Adrenal gland (tissue), 9 donors: ENCODE measurements at regions not wholly inside any gene's neighbourhood (a gene's known extent, or its start where the extent isn't known, plus 50 kb on each side); places are given as distances from the start of the nearest gene placed in this dataset.

ENCODE experiments used
- DNase-seq, 7 donors: peaks; one replicate each; pipeline ENCODE4 v3.0.0-alpha.2; 2019 to 2020
- H3K27ac ChIP-seq, 5 donors: fragments of 200-600 bp; sonication (generic) in 4 of 5; 1 replicate in 3 of 5; 2 replicates in 2 of 5; pipeline versions ENCODE4 v1.5.1 to v1.8.0; 2016 to 2020; ENCODE audit warnings: mild to moderate bottlenecking in 1 of 5
- H3K27me3 ChIP-seq: fragments of 200-600 bp; 2 replicates; pipeline ENCODE4 v1.8.0; 2021
- H3K36me3 ChIP-seq, 2 donors: fragments of 200-600 bp; replicated peaks in 1 of 2; 1 replicate in 1 of 2; 2 replicates in 1 of 2; pipeline versions ENCODE4 v1.5.1 to v1.8.0; 2018 to 2022
- H3K4me1 ChIP-seq, 2 donors: fragments of 200-600 bp; replicated peaks in 1 of 2; 1 replicate in 1 of 2; 2 replicates in 1 of 2; pipeline versions ENCODE4 v1.5.1 to v1.8.0; 2018 to 2021
- H3K4me3 ChIP-seq, 4 donors: fragments of 200-600 bp; sonication (generic) in 3 of 4; one replicate each; pipeline ENCODE4 v1.5.1; 2016 to 2018
- H3K9me3 ChIP-seq, 3 donors: fragments of 200-600 bp; sonication (generic) in 1 of 3; replicated peaks in 1 of 3; 1 replicate in 2 of 3; 2 replicates in 1 of 3; pipeline versions ENCODE4 v1.5.1 to v1.8.0; 2016 to 2021
- CTCF ChIP-seq, 6 experiments: fragments of 450-650 bp in 4 of 6; fragments of 200-600 bp in 2 of 6; sonication (generic) in 1 of 6; IDR thresholded peaks; 1 replicate in 5 of 6; 2 replicates in 1 of 6; pipeline versions ENCODE4 v1.5.1 to v1.8.0; 2016 to 2021; ENCODE audit warnings: antibody characterized with exemption in 6 of 6, mild to moderate bottlenecking in 2 of 6, moderate library complexity in 1 of 6
- POLR2A ChIP-seq, 2 donors: fragments of 450-650 bp; IDR thresholded peaks; one replicate each; pipeline ENCODE4 v1.6.1; 2017; ENCODE audit warnings: antibody characterized with exemption in 2 of 2, mild to moderate bottlenecking in 2 of 2, moderate library complexity in 1 of 2
- WGBS, 4 donors: extraction: QIAGEN DNeasy Blood & Tissue Kit in 2 of 4; methylation state at CpG; one replicate each; pipeline versions ENCODE4 v1.1.5 to v1.1.7; 2013 to 2017; 5-methylcytosine and 5-hydroxymethylcytosine counted together
- intact Hi-C, 2 donors: fragments of 100-400 bp; cut with DNase I; formaldehyde crosslinking; loops; one replicate each; pipeline versions ENCODE4 v1.14.1 to v1.15.0; 2022 to 2023
- donor health status: healthy with polysubstance abuse.
- donor health status: Bipolar disorder and iron deficiency.
- donor health status: DM: yes; HTN: yes; CAD: no.
- donor health status: DM: no; HTN: no; CAD: no.
- donor health status: DM: no; HTN: no; CAD: no.

- DNase-seq: no peak
- no peak overlapping the region for H3K4me3 ChIP-seq
- WGBS, 4 donors: 77 to 82% (median 79%) methylated on average over 3 of the region's 3 CpGs
- no peak overlapping the region for H3K27ac ChIP-seq
- TF ChIP-seq POLR2A (IDR thresholded peaks at IDR 0.05) (no peak), CTCF (IDR thresholded peaks at IDR 0.05) (no peak)
- H3K36me3 ChIP-seq: no peaks in the 10 kb centered on the region
- H3K27me3 ChIP-seq: no peaks in the 10 kb centered on the region
- intact Hi-C loops: no loop called here
- H3K4me1 ChIP-seq: no peaks in the 10 kb centered on the region
- H3K9me3 ChIP-seq: peaks cover 0 to 4% (median 0%) of the 10 kb centered on the region in 3 donors
Measured at GRCh38 chr7:157061979-157062378, 51.5 kb upstream of the MNX1 start.

GRCh38 chr7:157065046-157065445, 54.6 kb upstream of the MNX1 start:
- H3K4me1 ChIP-seq: no peaks in the 10 kb centered on the region
- WGBS, 4 donors: 64 to 85% (median 79%) methylated on average over 7 of the region's 7 CpGs

GRCh38 chr7:157072361-157072760, 61.9 kb upstream of the MNX1 start:
- no peak overlapping the region for H3K27ac ChIP-seq
- intact Hi-C loops: no loop called here
- no peak for TF ChIP-seq CTCF (IDR thresholded peaks at IDR 0.05)
- no peak for TF ChIP-seq POLR2A (IDR thresholded peaks at IDR 0.05)
- no peaks in the 10 kb centered on the region for H3K36me3 ChIP-seq
- peaks cover 11% of the 10 kb centered on the region for H3K27me3 ChIP-seq
- no peaks in the 10 kb centered on the region for H3K4me1 ChIP-seq
- H3K9me3 ChIP-seq: no peaks in the 10 kb centered on the region
- no peak overlapping the region for H3K4me3 ChIP-seq
- no peak for DNase-seq
- 87 to 89% (median 88%) methylated on average over 5 of the region's 5 CpGs for WGBS, 4 donors

More at GRCh38 chr7:157065046-157065445, 54.6 kb upstream of the MNX1 start:
- intact Hi-C loops: no loop called here
- TF ChIP-seq CTCF (IDR thresholded peaks at IDR 0.05) (no peak), POLR2A (IDR thresholded peaks at IDR 0.05) (no peak)
- H3K4me3 ChIP-seq: no peak overlapping the region
- H3K36me3 ChIP-seq: no peaks in the 10 kb centered on the region
- peaks cover 0 to 4% (median 0%) of the 10 kb centered on the region in 3 donors for H3K9me3 ChIP-seq
- DNase-seq: no peak
- no peaks in the 10 kb centered on the region for H3K27me3 ChIP-seq
- H3K27ac ChIP-seq: no peak overlapping the region

GRCh38 chr7:157073335-157073734, 62.9 kb upstream of the MNX1 start:
- Histone ChIP-seq H3K27ac (no peak overlapping the region), H3K27me3 (peaks cover 17% of the 10 kb centered on the region), H3K9me3 (no peaks in the 10 kb centered on the region), H3K4me1 (no peaks in the 10 kb centered on the region), H3K4me3 (no peak overlapping the region), H3K36me3 (no peaks in the 10 kb centered on the region)
- WGBS, 4 donors: 63 to 92% (median 74%) methylated on average over 3 of the region's 3 CpGs
- no peak for DNase-seq
- intact Hi-C loops: no loop called here
- TF ChIP-seq CTCF (IDR thresholded peaks at IDR 0.05) (no peak), POLR2A (IDR thresholded peaks at IDR 0.05) (no peak)
